SH-SY5Y (cell line): ENCODE measurements at regions not wholly inside any gene's neighbourhood (a gene's known extent, or its start where the extent isn't known, plus 50 kb on each side); places are given as distances from the start of the nearest gene placed in this dataset.

Source experiments
- GATA2 ChIP-seq: IDR thresholded peaks from 2 replicates; pipeline ENCODE4 v1.6.1; 2011; ENCODE audit warnings: mild to moderate bottlenecking, low read depth, low read length
- GATA3 ChIP-seq: IDR thresholded peaks from 2 replicates; pipeline ENCODE4 v1.6.1; 2011; ENCODE audit warnings: low read depth, mild to moderate bottlenecking, low read length, moderate library complexity

DNA sequence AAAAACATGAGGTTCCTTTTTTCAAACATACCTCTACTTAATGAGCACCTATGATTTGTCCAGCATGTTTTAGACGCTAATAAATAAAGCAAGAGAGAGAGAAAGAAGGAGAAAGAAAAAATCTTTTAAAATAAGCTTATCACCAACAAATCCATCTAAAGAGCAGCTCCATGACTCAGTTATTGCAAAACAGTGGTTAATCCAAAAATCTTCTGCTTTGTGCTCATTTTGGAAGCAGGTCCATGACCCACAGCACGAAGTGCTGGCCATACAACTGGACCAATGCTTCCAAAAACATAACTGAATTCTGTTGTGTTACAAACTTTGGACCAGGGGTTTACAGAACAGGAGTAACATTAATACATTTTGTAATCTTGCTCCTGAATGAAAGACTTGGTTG lies 696.6 kb downstream of the KCNA4 start:
- no peak for TF ChIP-seq GATA2
- TF ChIP-seq GATA3 = no peak
